Stomach (tissue), 4 donors: ENCODE measurements at regions not wholly inside any gene's neighbourhood (a gene's known extent, or its start where the extent isn't known, plus 50 kb on each side); places are given as distances from the start of the nearest gene placed in this dataset.

Source experiments
- EP300 ChIP-seq: sonication (generic); formaldehyde crosslinking; IDR thresholded peaks from one replicate; pipeline ENCODE4 v1.6.1; 2017; ENCODE audit warnings: antibody characterized with exemption
- POLR2AphosphoS5 ChIP-seq, 3 donors: sonication (generic); formaldehyde crosslinking; IDR thresholded peaks; one replicate each; pipeline ENCODE4 v1.6.1; 2016; ENCODE audit warnings: antibody characterized with exemption in 3 of 3

GRCh38 chr6:91824331-91824730 lies 1237.5 kb upstream of the MAP3K7 start:
- no peak for TF ChIP-seq POLR2AphosphoS5 (IDR thresholded peaks at IDR 0.05)
- no peak for TF ChIP-seq EP300
